Skeletal muscle cell (primary cell): ENCODE measurements at regions not wholly inside any gene's neighbourhood (a gene's known extent, or its start where the extent isn't known, plus 50 kb on each side); places are given as distances from the start of the nearest gene placed in this dataset.
"Not testable (repeated sequence)": the region's sequence is repeated elsewhere in the genome, so short reads cannot be mapped to it uniquely, and the experiment has no call there.

Source experiments
- DNase-seq: peaks from one replicate; pipeline ENCODE4 v3.0.0-alpha.2; 2010; ENCODE audit warnings: low read depth
- H3K4me3 ChIP-seq: 2 replicates; pipeline ENCODE4 v1.5.1; 2011; ENCODE audit warnings: low read depth, mild to moderate bottlenecking, control low read depth, low read length, moderate library complexity

DNA sequence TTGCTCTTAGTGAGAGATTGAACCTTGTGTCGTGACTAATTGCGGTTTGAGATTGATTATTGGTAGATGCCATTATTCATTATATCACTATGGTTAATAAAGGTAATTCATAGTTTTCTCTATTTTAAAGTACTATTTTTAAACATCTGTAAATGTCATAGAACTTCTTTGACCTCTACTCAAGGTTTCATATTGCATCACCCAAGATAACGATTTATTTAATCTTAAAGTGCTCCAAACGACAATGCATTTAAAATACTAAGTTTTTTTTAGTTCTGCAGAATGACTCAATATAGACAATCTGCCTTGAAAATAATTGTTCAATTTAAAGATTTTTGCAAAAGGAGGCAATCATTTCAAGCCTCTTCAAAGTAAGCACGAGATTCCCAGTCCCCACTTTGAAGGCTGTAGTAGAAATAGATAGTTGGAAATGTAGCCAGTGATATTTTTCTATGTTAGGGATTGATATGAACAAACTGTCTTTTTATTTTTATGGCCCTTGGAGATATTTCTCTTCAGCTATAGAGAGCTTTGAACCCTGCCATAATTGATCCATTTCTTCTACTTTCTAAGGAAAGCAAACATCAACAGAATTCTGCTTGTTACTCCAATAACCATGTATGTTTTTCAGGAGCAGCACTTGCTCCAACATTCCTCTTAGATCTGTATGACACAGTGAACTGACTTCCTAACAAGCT, 114.2 kb upstream of the PALMD start:
- no peak for DNase-seq
- H3K4me3 ChIP-seq: no peak overlapping the region

DNA sequence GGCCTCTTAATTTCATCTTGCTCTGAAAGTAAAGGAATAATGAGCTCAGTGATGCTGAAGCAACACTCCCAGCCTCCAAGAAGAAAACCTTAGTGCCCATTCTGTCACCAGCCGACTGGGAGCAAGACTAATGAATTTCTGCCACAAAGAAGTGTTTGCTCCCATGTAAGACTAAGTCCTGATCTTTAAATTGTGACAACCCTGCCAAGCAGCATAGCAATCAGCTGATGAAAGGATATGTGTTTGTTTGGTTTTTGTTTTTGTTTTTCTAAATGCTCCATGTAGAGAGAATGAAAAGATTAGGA, 113.7 kb upstream of the PALMD start:
- H3K4me3 ChIP-seq: no peak overlapping the region
- DNase-seq: no peak

DNA sequence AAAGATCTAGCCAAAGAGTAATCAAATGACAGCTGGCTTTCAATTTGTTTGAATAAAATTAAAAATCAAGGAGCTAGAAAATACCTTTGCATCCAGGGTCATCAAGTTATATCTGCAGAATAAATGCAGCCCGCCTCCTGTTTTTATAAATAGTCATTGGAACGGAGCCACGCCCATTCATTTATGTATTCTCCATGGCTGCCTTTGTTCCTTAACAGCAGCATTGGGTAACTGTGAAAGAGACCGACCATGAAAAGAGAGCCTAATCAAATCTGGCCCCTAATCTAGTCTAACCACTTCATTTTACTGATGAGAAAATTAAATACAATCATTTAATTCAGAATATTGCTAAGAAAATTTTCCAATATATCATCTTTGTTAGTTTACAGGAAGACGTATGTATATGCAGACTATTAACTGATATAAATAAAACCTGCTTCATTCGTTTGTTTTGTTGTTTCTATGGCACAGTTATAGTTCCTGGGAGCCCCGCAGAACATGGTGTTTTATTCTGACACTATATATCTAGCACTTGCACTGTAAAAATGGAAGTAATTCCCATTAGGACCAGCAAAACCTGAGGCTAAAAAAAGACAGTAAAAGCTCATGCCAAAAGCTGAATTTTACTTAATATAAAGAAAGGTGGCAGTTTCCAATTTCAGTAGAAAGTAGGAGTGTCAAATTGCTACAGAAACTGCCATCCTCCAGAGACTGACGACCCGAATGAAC, 111.8 kb upstream of the PALMD start:
- DNase-seq: no peak
- no peak overlapping the region for H3K4me3 ChIP-seq

DNA sequence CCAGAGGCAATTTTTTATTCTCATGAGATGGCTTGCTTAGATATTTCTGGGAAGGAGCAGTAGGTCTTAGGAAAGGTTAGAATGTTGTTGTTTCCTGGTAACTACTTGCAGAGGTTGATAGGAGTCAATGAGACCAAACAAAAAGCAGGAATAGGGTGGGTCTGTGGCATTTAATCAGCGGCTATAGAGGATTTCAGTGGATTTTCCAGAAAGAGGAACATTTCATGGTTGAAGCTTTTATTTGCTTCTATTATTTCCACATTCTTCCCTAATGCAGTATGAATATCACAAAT, 111.3 kb upstream of the PALMD start:
- DNase-seq: no peak
- H3K4me3 ChIP-seq: no peak overlapping the region

DNA sequence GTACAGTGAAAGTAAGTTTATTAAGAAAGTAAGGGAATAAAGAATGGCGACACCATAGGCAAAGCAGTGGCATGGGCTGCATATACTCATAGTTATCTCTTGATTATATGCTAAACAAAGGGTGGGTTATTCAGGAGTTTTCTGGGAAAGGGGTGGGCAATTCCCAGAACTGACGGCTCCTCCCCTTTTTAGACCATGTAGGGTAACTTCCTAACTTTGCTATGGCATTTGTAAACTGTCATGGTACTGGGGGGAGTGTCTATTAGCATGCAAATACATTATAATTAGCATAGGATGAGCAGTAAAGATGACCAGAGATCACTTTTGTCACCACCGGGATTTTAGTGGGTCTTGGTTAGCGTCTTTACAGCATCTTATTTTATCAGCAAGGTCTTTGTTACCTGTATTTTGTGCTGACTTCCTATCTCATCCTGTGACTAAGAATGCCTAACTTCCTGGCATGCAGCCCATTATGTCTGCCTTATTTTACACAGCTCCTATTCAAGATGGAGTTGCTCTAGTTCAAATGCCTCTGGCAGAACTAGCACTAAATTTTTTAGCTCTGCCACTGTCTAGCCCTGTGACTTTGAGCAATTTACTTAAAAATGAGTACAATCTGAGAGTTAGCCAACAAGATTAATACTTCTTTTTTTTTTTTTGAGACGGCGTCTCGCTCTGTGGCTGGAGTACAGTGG, 110.3 kb upstream of the PALMD start:
- no peak overlapping the region for H3K4me3 ChIP-seq
- DNase-seq: no peak

DNA sequence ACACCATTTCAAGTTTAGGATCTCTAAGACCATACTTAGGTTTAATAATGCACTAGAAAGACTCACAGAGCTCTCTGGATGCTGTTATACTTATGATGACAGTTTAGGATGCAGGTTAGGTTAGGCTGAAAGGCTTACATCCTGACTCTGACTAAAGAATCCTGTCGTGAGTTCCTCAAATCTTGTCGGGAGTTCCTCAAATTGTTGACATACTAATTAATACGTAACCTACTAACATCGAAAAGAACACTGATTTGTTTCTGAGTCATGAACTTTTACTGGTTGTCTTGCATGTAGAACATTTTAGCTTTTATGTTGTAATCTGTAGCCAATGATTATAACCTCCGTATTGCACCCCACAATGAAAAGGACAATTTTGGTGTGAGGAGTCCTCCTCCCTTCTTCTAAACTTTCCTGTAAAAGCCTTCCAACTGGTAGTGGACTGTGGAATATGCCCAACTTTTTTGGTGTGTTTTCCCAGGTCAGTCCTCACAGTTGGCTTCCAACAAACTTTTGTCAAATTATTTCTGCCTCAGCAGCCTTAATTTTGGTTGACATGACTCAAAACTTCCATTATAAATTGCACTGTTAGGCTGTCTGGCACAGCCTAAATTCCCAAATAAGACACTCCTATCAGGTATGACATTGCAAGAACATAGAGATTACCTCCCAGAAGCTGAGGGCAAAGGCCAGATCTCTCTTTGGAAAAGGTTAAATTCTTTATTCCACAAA, 107.9 kb upstream of the PALMD start:
- DNase-seq: no peak

DNA sequence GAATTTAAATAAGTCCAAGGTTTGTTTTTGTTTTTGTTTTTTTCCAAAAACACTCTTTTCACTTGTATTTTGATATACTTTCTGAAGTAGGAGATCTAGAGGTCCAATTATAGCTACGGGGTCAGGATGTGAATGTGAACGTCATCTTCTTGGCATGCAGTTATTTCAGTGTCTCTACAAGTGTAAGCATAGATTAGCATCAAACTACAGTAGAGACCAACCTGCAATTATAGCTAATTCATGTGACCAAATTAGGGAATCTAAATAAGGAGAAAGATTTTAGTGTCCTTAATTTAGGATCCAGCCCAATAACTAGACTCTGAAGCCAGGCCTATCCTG, 107.3 kb upstream of the PALMD start:
- DNase-seq: no peak
- no peak overlapping the region for H3K4me3 ChIP-seq

More for the DNA sequence above, 107.9 kb upstream of the PALMD start:
- H3K4me3 ChIP-seq: no peak overlapping the region

DNA sequence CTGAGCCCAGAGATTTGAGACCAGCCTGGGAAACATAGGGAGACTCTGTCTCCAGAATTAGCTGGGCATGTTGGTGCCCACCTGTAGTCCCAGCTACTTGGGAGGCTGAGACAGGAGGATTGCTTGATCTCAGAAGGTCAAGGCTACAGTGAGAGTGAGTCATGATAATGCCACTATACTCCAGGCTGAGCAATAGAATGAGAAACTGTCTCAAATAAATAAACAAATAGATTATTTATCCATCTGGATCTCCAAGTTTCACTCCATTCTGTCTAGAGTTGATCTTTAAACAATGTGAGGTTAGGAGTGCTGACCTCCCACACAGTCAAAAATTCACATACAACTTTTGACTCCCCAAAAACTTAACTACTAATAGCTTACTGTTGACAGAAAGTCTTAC, 106.8 kb upstream of the PALMD start:
- no peak for DNase-seq

DNA sequence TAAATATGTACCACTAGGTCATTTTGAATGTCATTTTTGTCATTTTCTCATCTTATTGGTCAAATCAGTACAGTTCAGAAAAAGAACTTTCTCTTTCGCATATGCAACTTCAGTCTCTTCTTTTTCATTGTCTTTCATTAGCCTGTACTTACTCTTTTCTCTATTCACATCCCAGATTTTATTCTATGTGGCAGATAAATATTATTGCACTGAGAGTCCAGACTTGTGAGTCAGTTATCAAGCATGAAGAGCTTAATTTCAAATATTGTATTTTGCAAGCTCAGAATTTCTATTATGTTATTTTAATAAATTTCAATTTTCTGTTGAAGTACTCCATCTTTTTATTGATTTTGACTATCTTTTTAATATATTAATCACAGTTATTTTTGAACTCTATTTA, 105.2 kb upstream of the PALMD start:
- H3K4me3 ChIP-seq: no peak overlapping the region
- no peak for DNase-seq

More for the DNA sequence above, 106.8 kb upstream of the PALMD start:
- H3K4me3 ChIP-seq: no peak overlapping the region

DNA sequence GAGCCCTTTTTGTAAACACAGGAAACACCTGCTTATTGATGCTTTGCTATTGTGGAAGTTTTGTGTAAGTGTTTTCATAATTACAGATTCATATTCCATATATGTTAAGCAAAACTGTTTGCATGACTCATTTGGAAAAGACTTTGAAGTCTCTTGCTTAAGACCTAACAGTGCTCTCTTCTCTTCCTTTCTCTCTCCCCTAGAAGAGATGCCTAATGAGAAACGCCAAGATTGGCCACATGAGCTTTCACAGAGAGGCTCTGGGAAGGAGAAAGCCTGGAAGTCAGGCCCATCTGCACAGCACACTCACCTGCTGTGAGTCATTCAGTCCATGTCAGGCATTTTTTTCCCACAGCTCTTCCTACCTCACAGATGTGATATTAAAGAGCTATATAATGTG, 101.6 kb upstream of the PALMD start:
- H3K4me3 ChIP-seq: no peak overlapping the region
- peak; percentile 34 for DNase-seq

DNA sequence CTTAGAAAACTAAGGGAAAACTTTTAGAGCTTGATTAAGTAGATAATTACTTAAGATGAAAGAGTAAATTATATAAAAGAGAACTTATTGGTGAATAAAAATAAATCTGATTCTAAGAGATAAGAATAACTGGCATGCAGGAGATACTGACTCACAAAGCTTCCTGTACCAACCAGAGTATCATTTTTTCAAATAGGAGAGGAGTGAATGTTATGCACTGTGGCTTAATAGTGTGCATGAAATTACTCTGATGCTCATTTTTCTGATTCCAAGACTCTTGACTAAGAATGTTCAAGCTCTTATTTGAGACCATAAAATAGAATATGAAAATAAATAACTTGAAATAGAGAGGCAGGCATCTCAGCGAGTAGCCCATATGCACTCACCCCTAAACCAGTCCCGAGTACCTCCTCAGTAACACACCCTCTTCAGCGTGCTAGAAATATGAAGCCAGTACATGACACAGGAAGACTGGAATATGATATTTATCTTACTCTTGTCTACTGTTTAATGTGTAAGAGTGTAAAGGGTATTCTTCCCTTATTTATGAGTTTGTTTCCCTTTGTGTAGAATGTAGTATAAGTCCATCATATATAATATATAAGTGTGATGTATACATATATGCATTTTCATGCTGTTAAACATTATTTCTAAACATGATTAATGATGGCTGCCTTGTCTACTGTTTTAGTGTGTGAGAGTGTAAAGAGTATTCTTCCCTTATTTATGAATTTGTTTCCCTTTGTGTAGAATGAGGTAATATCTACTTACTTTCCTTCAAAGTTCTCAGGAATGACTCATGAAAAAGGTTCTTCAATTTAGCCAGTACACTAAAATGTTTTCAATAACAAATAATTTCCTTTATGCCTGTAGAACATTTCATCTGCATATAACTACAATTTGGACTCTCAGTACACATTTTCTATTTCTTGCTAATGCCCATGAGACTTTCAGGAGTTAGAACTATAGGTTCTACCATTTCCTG, 99.2 kb upstream of the PALMD start:
- no peak for DNase-seq
- H3K4me3 ChIP-seq: no peak overlapping the region

DNA sequence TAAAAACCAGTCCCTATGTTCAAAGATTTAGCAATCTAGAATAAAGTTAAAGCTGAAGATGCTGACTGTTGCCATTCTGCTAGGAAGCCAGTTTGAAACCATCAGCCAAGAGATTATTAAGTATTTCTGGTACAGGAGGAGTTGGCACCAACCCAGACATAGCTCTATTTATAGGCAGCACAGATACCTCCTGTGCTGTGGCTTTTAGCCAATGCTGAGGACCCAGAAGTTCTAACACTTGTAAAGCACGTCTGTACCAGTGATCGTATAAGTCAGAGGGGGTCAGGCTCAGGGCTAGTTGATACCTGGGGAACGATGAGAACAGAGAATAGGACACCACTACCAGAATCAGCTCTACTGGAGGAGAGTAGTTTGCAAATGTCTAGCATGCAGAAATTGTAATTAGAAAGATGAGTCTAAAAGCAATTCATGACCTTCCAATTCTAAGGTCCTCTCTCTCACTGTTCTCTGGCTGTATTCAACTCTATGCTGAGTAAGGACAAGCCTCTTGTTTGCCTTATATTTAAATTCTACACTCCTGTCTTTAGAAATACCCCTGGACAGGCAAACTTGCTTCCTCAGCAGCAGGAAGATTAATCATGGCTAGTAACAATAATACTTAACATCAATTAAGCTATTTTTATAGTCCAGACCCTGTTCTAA, 96.8 kb upstream of the PALMD start:
- DNase-seq: peak; percentile 59
- H3K4me3 ChIP-seq: no peak overlapping the region

DNA sequence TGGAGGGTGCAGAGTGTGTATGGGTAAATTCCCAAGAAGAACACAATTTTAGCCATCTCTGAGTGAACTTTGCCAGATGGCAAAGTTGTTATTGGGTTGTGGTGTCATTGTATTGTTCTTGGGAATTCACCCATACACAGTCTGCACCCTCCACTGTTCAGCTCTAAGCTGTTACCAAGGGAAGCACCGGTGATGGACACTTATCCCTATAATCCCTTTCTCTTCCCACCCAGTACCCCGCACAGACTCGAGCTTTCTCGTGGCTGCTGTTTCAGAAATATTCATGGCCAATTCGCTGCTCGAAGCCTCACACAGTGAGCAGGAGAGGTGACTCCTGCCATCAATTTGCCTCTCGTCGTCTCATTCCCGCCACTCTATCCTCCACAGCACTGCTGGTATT, 95.7 kb upstream of the PALMD start:
- H3K4me3 ChIP-seq: no peak overlapping the region
- DNase-seq: no peak

DNA sequence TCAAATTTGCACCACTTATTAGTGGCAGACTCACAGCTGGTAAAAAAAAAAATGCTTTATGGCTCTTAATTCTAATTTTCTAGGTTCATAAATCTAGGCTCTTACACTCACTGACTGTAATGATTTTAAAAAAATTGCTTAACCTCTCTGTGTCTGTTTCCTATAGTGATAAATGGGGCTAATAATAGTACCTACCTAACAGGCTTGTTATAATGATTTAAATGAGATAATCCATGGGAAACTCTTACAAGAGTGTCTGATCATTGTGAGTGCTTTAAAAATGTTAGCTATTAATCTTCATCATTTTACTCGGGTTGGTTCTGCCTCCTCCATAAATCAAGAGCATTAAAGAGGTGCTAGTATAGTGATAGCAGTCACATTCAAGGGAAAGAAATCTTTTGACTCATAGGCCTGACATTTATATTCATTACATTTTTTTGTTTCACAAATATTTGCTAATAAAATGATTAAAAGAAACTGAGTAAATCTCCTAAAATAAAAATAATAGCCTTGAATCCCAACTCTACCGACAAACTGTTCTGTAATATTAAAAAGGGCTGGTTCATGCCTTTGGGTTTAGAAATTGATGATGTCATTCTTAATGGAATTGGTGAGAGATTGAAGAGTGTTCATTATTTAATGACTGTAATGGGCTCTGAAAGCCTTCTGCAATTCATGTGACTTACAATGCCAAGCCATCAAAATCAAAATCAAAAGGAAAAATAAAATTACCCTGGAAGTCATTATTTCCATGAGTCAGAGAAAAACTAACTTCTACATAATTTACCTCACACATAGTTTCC, 93.9 kb upstream of the PALMD start:
- no peak overlapping the region for H3K4me3 ChIP-seq
- DNase-seq: no peak

DNA sequence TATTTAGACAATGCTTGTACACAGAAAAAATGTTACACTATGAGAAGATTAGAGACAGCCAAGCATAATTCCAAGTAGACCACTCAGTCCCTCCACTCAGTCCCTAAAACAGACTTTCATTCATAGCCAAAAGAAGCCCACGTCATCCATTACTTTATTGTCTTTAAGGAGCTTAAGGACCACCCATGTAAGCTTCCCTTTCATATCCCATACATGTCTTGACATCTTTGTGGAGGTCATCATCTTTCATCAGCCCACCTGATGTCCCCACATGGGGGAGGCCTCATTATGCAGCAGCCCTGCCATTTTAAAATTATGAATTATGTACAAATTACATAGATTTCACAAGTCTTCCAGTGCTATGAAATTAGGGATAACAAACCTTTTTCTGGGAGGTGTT, 92.6 kb upstream of the PALMD start:
- DNase-seq: no peak
- H3K4me3 ChIP-seq: no peak overlapping the region

DNA sequence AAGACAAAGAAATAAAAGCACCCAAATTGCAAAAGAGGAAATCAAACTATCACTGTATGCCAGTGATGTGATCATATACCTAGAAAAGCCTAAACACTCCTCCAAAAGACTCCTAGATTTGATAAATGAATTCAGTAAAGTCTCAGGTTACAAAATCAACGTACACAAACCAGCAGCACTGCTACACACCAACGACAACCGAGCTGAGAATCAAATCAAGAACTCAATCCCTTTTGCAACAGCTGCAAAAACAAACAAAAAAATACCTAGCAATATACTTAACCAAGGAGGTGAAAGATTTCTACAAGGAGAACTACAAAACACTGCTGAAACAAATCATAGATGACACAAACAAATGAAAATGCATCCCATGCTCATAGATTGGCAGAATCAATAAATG, 92.1 kb upstream of the PALMD start:
- not testable (repeated sequence) for DNase-seq, H3K4me3 ChIP-seq

DNA sequence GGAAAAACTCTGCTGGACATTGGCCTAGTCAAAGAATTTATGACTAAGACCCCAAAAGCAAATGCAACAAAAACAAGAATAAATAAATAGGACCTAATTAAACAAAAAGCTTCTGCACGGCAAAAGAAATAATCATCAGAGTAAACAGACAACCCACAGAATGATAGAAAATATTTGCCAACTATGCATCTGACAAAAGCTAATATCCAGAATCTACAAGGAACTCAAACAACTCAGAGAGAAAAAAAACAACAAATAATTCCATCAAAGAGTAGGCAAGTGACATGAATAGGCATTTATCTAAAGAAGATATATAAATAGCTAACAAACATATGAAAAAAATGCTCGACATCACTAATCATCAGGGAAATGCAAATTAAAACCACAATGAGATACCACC, 91.2 kb upstream of the PALMD start:
- DNase-seq: no peak
- no peak overlapping the region for H3K4me3 ChIP-seq

DNA sequence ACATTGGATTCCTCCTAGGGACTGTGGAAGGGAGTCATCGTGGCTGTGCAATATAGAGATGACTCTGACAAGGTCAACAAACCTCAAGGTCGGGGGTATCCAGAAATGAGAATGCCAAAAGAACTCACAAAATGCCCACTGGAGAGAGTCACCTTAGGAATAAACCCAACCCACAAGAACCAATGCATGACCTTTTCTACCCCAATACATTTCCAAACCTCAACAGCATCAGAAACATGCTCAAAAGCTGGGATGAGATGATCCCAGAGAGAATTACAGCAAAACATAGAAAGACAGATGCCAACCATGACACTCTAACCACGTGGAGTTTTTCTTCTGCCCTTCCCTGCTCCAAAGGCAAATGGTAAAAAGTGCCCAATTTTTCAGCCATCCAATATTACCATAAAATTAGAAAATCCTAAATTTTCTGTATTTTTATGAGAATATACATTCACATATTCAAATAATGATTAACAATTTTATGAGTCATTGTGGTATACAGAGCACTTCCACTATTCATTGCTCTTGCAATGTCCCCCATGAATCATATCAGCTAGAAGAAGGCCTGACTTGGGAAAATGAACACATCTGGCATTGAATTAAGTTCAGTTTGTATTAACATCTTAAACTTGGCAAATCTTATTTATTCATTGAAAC, 88.2 kb upstream of the PALMD start:
- DNase-seq: peak; percentile 82
- no peak overlapping the region for H3K4me3 ChIP-seq
